ENCODE measurements at regions not wholly inside any gene's neighbourhood (a gene's known extent, or its start where the extent isn't known, plus 50 kb on each side); places are given as distances from the start of the nearest gene placed in this dataset.
A peak's percentile ranks its signal among the peaks of the same experiment; 100 is the strongest.

DNA sequence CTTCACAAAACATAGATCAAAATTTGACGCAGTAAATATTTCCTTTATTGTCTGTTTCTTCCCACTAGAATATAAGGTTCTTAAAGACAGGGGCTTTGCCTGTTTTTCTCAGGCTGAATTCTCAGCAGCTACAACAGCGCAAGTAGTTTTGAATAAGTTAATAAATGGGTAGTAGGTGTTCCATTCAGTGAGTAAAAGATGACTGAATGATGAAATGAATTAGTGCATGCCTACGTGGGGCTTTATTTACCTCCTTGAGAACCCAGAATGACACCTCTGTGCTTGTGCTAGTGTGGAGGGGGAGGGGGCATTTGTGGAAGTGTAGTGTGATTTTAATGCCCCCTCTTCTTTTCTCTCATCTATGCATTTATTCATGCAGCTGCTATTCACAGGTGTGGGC, 278.9 kb downstream of the FBXW7 start:
- H3K9ac ChIP-seq (ENCODE audit: low read length in 5 of 5): no peak overlapping the region
- H3K4me1 ChIP-seq (ENCODE audit: control insufficient read depth in 5 of 5, insufficient read depth in 5 of 5, low read length in 5 of 5): peaks cover 0 to 22% (median 8%) of the 10 kb centered on the region in 5 donors
- H3K9me3 ChIP-seq (ENCODE audit: control insufficient read depth in 5 of 5, low read length in 5 of 5): peaks cover 0 to 8% (median 3%) of the 10 kb centered on the region in 5 donors
- H3K4me3 ChIP-seq (ENCODE audit: low read depth in 1 of 5, low read length in 5 of 5): no peak overlapping the region
- no peaks in the 10 kb centered on the region for H3K27me3 ChIP-seq (ENCODE audit: control insufficient read depth in 5 of 5, insufficient read depth in 4 of 5, low read length in 5 of 5)
- H3K36me3 ChIP-seq (ENCODE audit: control insufficient read depth in 5 of 5, insufficient read depth in 5 of 5, low read length in 5 of 5): no peaks in the 10 kb centered on the region
- no peak overlapping the region for H3K27ac ChIP-seq (ENCODE audit: low read depth, low read length)

DNA sequence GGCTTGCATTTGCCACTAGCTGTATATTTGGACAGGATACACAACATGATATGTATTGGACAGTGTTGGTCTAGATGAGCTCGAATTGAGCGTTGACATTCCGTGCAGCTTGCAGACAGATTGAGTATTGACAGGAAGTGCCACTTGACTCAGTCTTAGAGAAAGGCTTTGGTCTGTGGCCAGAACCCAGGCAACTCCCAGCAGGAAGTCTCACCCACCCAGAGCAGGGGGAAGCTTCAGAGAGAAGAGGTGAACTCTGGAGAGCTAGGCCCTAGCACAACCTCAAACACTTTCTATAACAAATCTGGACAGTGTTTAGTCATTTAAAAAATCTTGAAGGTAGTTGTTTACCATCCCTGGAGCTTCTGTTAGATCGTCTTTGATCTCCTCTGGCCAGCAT, 280.5 kb downstream of the FBXW7 start:
- Histone ChIP-seq H3K9me3 (ENCODE audit: control insufficient read depth in 5 of 5, low read length in 5 of 5) (peaks cover 0 to 8% (median 3%) of the 10 kb centered on the region in 5 donors), H3K27ac (ENCODE audit: low read depth, low read length) (no peak overlapping the region), H3K9ac (ENCODE audit: low read length in 5 of 5) (no peak overlapping the region), H3K27me3 (ENCODE audit: control insufficient read depth in 5 of 5, insufficient read depth in 4 of 5, low read length in 5 of 5) (no peaks in the 10 kb centered on the region), H3K4me1 (ENCODE audit: control insufficient read depth in 5 of 5, insufficient read depth in 5 of 5, low read length in 5 of 5) (peaks cover 0 to 22% (median 8%) of the 10 kb centered on the region in 5 donors), H3K4me3 (ENCODE audit: low read depth in 1 of 5, low read length in 5 of 5) (no peak overlapping the region), H3K36me3 (ENCODE audit: control insufficient read depth in 5 of 5, insufficient read depth in 5 of 5, low read length in 5 of 5) (no peaks in the 10 kb centered on the region)

- Histone ChIP-seq H3K4me3 (ENCODE audit: low read depth in 1 of 5, low read length in 5 of 5) (no peak overlapping the region), H3K27me3 (ENCODE audit: control insufficient read depth in 5 of 5, insufficient read depth in 4 of 5, low read length in 5 of 5) (peaks cover 0 to 3% (median 0%) of the 10 kb centered on the region in 5 donors), H3K9ac (ENCODE audit: low read length in 5 of 5) (no peak overlapping the region), H3K27ac (ENCODE audit: low read depth, low read length) (no peak overlapping the region), H3K4me1 (ENCODE audit: control insufficient read depth in 5 of 5, insufficient read depth in 5 of 5, low read length in 5 of 5) (peaks cover 4 to 16% (median 6%) of the 10 kb centered on the region in 5 donors), H3K36me3 (ENCODE audit: control insufficient read depth in 5 of 5, insufficient read depth in 5 of 5, low read length in 5 of 5) (no peaks in the 10 kb centered on the region), H3K9me3 (ENCODE audit: control insufficient read depth in 5 of 5, low read length in 5 of 5) (peaks cover 0 to 8% (median 3%) of the 10 kb centered on the region in 5 donors)
Observed at GRCh38 chr4:152248347-152248746, 287.5 kb downstream of the FBXW7 start.

DNA sequence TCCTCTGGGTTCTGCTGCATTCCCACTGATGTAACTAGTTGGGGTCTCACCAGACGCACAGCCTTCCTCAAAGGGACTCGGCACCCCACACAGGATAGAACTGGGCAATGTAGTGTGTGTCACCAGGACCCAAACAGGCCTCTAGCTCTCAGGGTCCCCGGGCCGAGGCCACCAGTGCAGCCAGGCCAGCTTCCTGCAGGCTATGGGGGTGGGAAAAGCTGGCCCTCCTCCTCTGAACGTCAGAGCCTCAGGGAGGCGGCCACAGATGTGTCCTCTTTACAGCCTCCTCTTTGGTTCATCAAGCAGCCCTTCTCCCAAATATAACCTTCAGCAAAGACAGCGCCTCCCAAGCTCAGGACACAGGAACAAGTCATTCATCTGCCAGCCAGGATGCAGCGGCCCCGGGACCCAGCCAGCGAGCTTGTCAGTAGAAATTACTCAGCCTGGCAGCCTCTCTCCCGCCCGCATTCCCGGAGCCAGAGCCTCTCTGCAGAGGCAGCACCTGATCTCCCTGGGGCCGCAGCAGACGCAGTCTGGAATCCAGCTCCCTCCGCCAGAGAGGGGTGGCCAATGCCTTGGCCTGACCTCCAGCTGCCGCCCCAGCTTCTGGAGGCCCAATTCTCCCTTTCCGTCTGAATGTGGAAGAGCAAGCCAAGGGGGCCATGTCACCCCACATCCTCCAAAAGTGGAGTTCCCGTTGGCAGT, 288.5 kb downstream of the FBXW7 start:
- peaks cover 4 to 23% (median 6%) of the 10 kb centered on the region in 5 donors for H3K4me1 ChIP-seq (ENCODE audit: control insufficient read depth in 5 of 5, insufficient read depth in 5 of 5, low read length in 5 of 5)
- no peak overlapping the region for H3K27ac ChIP-seq (ENCODE audit: low read depth, low read length)
- H3K9ac ChIP-seq (ENCODE audit: low read length in 5 of 5): no peak overlapping the region
- peaks cover 0 to 5% (median 2%) of the 10 kb centered on the region in 5 donors for H3K9me3 ChIP-seq (ENCODE audit: control insufficient read depth in 5 of 5, low read length in 5 of 5)
- no peaks in the 10 kb centered on the region for H3K36me3 ChIP-seq (ENCODE audit: control insufficient read depth in 5 of 5, insufficient read depth in 5 of 5, low read length in 5 of 5)
- peaks cover 0 to 3% (median 0%) of the 10 kb centered on the region in 5 donors for H3K27me3 ChIP-seq (ENCODE audit: control insufficient read depth in 5 of 5, insufficient read depth in 4 of 5, low read length in 5 of 5)
- no peak overlapping the region for H3K4me3 ChIP-seq (ENCODE audit: low read depth in 1 of 5, low read length in 5 of 5)

- no peak overlapping the region for H3K27ac ChIP-seq (ENCODE audit: low read depth, low read length)
- no peaks in the 10 kb centered on the region for H3K9me3 ChIP-seq (ENCODE audit: control insufficient read depth in 5 of 5, low read length in 5 of 5)
- peaks cover 0 to 3% (median 0%) of the 10 kb centered on the region in 5 donors for H3K27me3 ChIP-seq (ENCODE audit: control insufficient read depth in 5 of 5, insufficient read depth in 4 of 5, low read length in 5 of 5)
- no peak overlapping the region for H3K4me3 ChIP-seq (ENCODE audit: low read depth in 1 of 5, low read length in 5 of 5)
- H3K4me1 ChIP-seq (ENCODE audit: control insufficient read depth in 5 of 5, insufficient read depth in 5 of 5, low read length in 5 of 5): peaks cover 4 to 23% (median 6%) of the 10 kb centered on the region in 5 donors
- H3K9ac ChIP-seq (ENCODE audit: low read length in 5 of 5): no peak overlapping the region
- no peaks in the 10 kb centered on the region for H3K36me3 ChIP-seq (ENCODE audit: control insufficient read depth in 5 of 5, insufficient read depth in 5 of 5, low read length in 5 of 5)
Observed at GRCh38 chr4:152246659-152247058, 289.2 kb downstream of the FBXW7 start.

GRCh38 chr4:152245680-152246079, 290.2 kb downstream of the FBXW7 start:
- peaks cover 4 to 23% (median 6%) of the 10 kb centered on the region in 5 donors for H3K4me1 ChIP-seq (ENCODE audit: control insufficient read depth in 5 of 5, insufficient read depth in 5 of 5, low read length in 5 of 5)
- no peak overlapping the region for H3K9ac ChIP-seq (ENCODE audit: low read length in 5 of 5)
- peaks cover 0 to 3% (median 0%) of the 10 kb centered on the region in 5 donors for H3K27me3 ChIP-seq (ENCODE audit: control insufficient read depth in 5 of 5, insufficient read depth in 4 of 5, low read length in 5 of 5)
- H3K4me3 ChIP-seq (ENCODE audit: low read depth in 1 of 5, low read length in 5 of 5): no peak overlapping the region
- no peaks in the 10 kb centered on the region for H3K36me3 ChIP-seq (ENCODE audit: control insufficient read depth in 5 of 5, insufficient read depth in 5 of 5, low read length in 5 of 5)
- H3K9me3 ChIP-seq (ENCODE audit: control insufficient read depth in 5 of 5, low read length in 5 of 5): no peaks in the 10 kb centered on the region
- no peak overlapping the region for H3K27ac ChIP-seq (ENCODE audit: low read depth, low read length)

GRCh38 chr4:152244659-152245058, 291.2 kb downstream of the FBXW7 start:
- Histone ChIP-seq H3K9ac (ENCODE audit: low read length in 5 of 5) (no peak overlapping the region), H3K4me1 (ENCODE audit: control insufficient read depth in 5 of 5, insufficient read depth in 5 of 5, low read length in 5 of 5) (peaks cover 4 to 23% (median 6%) of the 10 kb centered on the region in 5 donors), H3K36me3 (ENCODE audit: control insufficient read depth in 5 of 5, insufficient read depth in 5 of 5, low read length in 5 of 5) (no peaks in the 10 kb centered on the region), H3K4me3 (ENCODE audit: low read depth in 1 of 5, low read length in 5 of 5) (no peak overlapping the region), H3K27me3 (ENCODE audit: control insufficient read depth in 5 of 5, insufficient read depth in 4 of 5, low read length in 5 of 5) (peaks cover 0 to 3% (median 0%) of the 10 kb centered on the region in 5 donors), H3K9me3 (ENCODE audit: control insufficient read depth in 5 of 5, low read length in 5 of 5) (no peaks in the 10 kb centered on the region), H3K27ac (ENCODE audit: low read depth, low read length) (no peak overlapping the region)

DNA sequence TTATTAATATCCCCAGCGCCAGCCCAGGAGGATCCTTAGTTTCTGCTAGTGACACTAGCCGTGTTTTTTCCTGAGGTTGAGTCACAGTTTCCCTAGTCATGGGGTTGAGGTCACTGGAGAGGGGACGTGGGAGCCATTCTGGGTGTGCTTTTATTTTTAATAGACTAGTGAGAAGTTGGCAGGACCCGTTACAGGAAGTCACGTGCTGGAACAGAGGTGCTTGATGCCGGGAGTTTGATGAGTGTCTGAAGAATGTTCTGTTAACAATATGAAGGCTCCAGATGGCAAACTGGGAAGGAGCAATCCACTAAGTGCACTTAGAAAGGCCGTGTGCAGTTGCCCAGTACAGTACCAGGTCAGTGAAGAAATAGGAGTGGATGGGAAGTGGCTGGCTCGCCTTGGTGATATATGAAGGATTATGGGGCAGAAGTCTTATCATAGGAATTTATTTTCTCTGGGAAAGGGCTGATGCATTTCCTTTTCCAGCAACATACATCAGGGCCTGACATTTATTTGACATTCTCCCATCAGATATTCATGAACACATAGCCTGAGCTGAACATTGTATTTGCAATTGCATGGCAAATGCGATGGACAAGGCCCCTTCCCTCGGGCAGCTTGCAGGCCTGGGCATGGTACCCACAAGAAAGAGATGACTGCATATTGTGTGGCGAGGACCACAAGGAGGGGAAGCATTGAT, 291.8 kb downstream of the FBXW7 start:
- Histone ChIP-seq H3K27ac (ENCODE audit: low read depth, low read length) (peak overlapping the region; percentile 27), H3K9me3 (ENCODE audit: control insufficient read depth in 5 of 5, low read length in 5 of 5) (no peaks in the 10 kb centered on the region), H3K27me3 (ENCODE audit: control insufficient read depth in 5 of 5, insufficient read depth in 4 of 5, low read length in 5 of 5) (peaks cover 0 to 3% (median 0%) of the 10 kb centered on the region in 5 donors), H3K4me3 (ENCODE audit: low read depth in 1 of 5, low read length in 5 of 5) (peak overlapping the region in 2 of 5 donors; percentile 12 to 17), H3K4me1 (ENCODE audit: control insufficient read depth in 5 of 5, insufficient read depth in 5 of 5, low read length in 5 of 5) (peaks cover 4 to 23% (median 6%) of the 10 kb centered on the region in 5 donors), H3K9ac (ENCODE audit: low read length in 5 of 5) (no peak overlapping the region), H3K36me3 (ENCODE audit: control insufficient read depth in 5 of 5, insufficient read depth in 5 of 5, low read length in 5 of 5) (no peaks in the 10 kb centered on the region)

GRCh38 chr4:152243206-152243605, 292.7 kb downstream of the FBXW7 start:
- Histone ChIP-seq H3K27me3 (ENCODE audit: control insufficient read depth in 5 of 5, insufficient read depth in 4 of 5, low read length in 5 of 5) (peaks cover 0 to 3% (median 0%) of the 10 kb centered on the region in 5 donors), H3K36me3 (ENCODE audit: control insufficient read depth in 5 of 5, insufficient read depth in 5 of 5, low read length in 5 of 5) (no peaks in the 10 kb centered on the region), H3K4me1 (ENCODE audit: control insufficient read depth in 5 of 5, insufficient read depth in 5 of 5, low read length in 5 of 5) (peaks cover 4 to 23% (median 6%) of the 10 kb centered on the region in 5 donors), H3K9ac (ENCODE audit: low read length in 5 of 5) (no peak overlapping the region), H3K4me3 (ENCODE audit: low read depth in 1 of 5, low read length in 5 of 5) (no peak overlapping the region), H3K9me3 (ENCODE audit: control insufficient read depth in 5 of 5, low read length in 5 of 5) (no peaks in the 10 kb centered on the region), H3K27ac (ENCODE audit: low read depth, low read length) (peak overlapping the region; percentile 33)

GRCh38 chr4:152240232-152240631, 295.7 kb downstream of the FBXW7 start:
- no peak overlapping the region for H3K9ac ChIP-seq (ENCODE audit: low read length in 5 of 5)
- no peaks in the 10 kb centered on the region for H3K27me3 ChIP-seq (ENCODE audit: control insufficient read depth in 5 of 5, insufficient read depth in 4 of 5, low read length in 5 of 5)

More at GRCh38 chr4:152240232-152240631, 295.7 kb downstream of the FBXW7 start:
- peaks cover 4 to 23% (median 6%) of the 10 kb centered on the region in 5 donors for H3K4me1 ChIP-seq (ENCODE audit: control insufficient read depth in 5 of 5, insufficient read depth in 5 of 5, low read length in 5 of 5)
- no peaks in the 10 kb centered on the region for H3K9me3 ChIP-seq (ENCODE audit: control insufficient read depth in 5 of 5, low read length in 5 of 5)
- H3K36me3 ChIP-seq (ENCODE audit: control insufficient read depth in 5 of 5, insufficient read depth in 5 of 5, low read length in 5 of 5): no peaks in the 10 kb centered on the region
- H3K27ac ChIP-seq (ENCODE audit: low read depth, low read length): no peak overlapping the region
- H3K4me3 ChIP-seq (ENCODE audit: low read depth in 1 of 5, low read length in 5 of 5): no peak overlapping the region

Data from subcutaneous abdominal adipose tissue (tissue), 5 donors.